Lower lobe of right lung (tissue), 2 donors: ENCODE measurements at regions not wholly inside any gene's neighbourhood (a gene's known extent, or its start where the extent isn't known, plus 50 kb on each side); places are given as distances from the start of the nearest gene placed in this dataset.

Experiments
- ATAC-seq, 2 donors: fragments of 200-7000 bp; cut with Tn5 transposase; one replicate each; pipeline ENCODE4 v1.9.1; 2020 to 2022; ENCODE audit warnings: mild to moderate bottlenecking in 2 of 2, moderate library complexity in 2 of 2
- DNase-seq: peaks from one replicate; pipeline ENCODE4 v3.0.0-alpha.2; 2020
- H3K27ac ChIP-seq: fragments of 200-600 bp; one replicate; pipeline ENCODE4 v1.8.0; 2022
- H3K27me3 ChIP-seq: fragments of 200-600 bp; one replicate; pipeline ENCODE4 v1.8.0; 2022; ENCODE audit warnings: low read depth
- H3K36me3 ChIP-seq: fragments of 200-600 bp; one replicate; pipeline ENCODE4 v1.8.0; 2022; ENCODE audit warnings: mild to moderate bottlenecking
- H3K4me1 ChIP-seq: fragments of 200-600 bp; one replicate; pipeline ENCODE4 v1.8.0; 2022
- H3K4me3 ChIP-seq: fragments of 200-600 bp; one replicate; pipeline ENCODE4 v1.8.0; 2022; ENCODE audit warnings: mild to moderate bottlenecking
- H3K9me3 ChIP-seq: fragments of 200-600 bp; one replicate; pipeline ENCODE4 v1.8.0; 2022
- intact Hi-C: fragments of 100-400 bp; cut with DNase I; formaldehyde crosslinking; loops from one replicate; pipeline ENCODE4 v1.11.0; 2022
- TF ChIP-seq, protein P1 (sequence below): fragments of 200-600 bp; IDR thresholded peaks from one replicate; pipeline ENCODE4 v1.8.0; 2022; ENCODE audit warnings: antibody characterized with exemption, mild to moderate bottlenecking
- donor health status: DM: no; HTN: yes; CAD: no; lungs with severe emphysema.

DNA sequence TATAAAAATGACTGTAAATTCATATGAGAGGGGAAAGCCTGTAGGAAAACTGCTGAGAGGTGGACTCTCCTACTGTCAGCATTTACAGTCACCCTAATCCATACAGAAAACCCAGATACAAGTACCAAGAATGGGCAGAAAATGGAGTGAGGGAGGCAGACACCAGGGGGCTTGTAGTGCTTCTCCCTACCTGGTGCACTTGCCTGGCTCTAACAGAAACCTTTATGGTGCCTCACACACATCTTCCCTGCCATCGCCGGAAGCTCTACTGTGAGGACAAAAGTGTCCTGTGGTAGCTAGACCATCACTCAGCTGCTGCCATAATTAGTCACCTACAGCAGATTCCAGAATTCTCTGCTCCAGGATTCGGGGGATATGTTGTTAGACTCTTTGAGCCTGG lies 441.3 kb downstream of the TFAP2B start:
- Histone ChIP-seq H3K27me3 (no peaks in the 10 kb centered on the region), H3K4me3 (no peak overlapping the region), H3K9me3 (no peaks in the 10 kb centered on the region), H3K27ac (no peak overlapping the region), H3K36me3 (no peaks in the 10 kb centered on the region), H3K4me1 (no peaks in the 10 kb centered on the region)
- no peak for ATAC-seq
- no peak for DNase-seq
- TF ChIP-seq, protein P1, sequence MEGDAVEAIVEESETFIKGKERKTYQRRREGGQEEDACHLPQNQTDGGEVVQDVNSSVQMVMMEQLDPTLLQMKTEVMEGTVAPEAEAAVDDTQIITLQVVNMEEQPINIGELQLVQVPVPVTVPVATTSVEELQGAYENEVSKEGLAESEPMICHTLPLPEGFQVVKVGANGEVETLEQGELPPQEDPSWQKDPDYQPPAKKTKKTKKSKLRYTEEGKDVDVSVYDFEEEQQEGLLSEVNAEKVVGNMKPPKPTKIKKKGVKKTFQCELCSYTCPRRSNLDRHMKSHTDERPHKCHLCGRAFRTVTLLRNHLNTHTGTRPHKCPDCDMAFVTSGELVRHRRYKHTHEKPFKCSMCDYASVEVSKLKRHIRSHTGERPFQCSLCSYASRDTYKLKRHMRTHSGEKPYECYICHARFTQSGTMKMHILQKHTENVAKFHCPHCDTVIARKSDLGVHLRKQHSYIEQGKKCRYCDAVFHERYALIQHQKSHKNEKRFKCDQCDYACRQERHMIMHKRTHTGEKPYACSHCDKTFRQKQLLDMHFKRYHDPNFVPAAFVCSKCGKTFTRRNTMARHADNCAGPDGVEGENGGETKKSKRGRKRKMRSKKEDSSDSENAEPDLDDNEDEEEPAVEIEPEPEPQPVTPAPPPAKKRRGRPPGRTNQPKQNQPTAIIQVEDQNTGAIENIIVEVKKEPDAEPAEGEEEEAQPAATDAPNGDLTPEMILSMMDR: no peak
- intact Hi-C loops: no loop called here

DNA sequence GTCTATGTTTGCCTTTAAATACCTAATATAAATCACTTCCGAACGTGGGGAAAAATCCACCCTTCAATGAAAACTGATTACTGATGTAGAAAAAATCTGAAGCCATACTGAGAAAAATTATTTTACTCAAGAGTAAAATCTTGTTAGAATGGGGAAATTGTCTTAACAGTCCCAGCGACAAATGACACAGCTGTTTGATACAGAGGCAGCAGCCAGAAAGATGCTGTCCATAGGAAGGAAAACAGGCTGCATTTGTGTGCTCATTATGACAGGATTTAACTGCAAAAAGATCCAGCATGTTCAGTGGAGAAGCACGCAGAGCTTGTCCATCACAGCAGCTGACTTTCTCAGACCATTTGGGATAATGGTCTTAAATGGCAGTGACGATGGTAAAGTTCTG lies 443.0 kb downstream of the TFAP2B start:
- intact Hi-C loops: no loop called here
- no peaks in the 10 kb centered on the region for H3K27me3 ChIP-seq
- no peak for ATAC-seq

DNA sequence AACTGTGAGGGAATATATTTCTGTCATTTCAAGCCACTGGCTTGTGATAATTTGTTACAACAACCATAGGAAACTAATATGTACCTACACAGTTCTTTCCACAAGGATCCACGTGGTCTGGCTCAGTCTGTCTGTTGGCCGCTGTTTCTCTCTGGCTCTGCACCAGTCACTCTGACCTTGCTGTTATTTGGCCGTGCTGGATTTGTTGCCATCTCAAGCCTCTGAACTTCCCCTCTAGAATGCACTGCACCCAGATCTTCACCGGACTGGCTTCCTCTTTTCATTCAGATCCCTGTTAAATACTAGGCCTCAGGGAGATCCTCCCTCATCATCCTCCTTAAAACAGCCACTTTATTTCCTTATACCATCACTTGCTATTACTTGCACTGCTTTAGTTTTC lies 446.8 kb downstream of the TFAP2B start:
- ATAC-seq: peak in 1 of 2 donors; percentile 52
- H3K36me3 ChIP-seq: no peaks in the 10 kb centered on the region
- intact Hi-C loops: no loop called here
- TF ChIP-seq, protein P1: no peak
- H3K4me1 ChIP-seq: no peaks in the 10 kb centered on the region
- H3K27me3 ChIP-seq: no peaks in the 10 kb centered on the region
- H3K9me3 ChIP-seq: no peaks in the 10 kb centered on the region
- DNase-seq: no peak
- no peak overlapping the region for H3K4me3 ChIP-seq
- no peak overlapping the region for H3K27ac ChIP-seq

More for the DNA sequence above, 443.0 kb downstream of the TFAP2B start:
- Histone ChIP-seq H3K36me3 (no peaks in the 10 kb centered on the region), H3K27ac (no peak overlapping the region), H3K9me3 (no peaks in the 10 kb centered on the region), H3K4me1 (no peaks in the 10 kb centered on the region), H3K4me3 (no peak overlapping the region)
- TF ChIP-seq, protein P1: no peak
- no peak for DNase-seq

DNA sequence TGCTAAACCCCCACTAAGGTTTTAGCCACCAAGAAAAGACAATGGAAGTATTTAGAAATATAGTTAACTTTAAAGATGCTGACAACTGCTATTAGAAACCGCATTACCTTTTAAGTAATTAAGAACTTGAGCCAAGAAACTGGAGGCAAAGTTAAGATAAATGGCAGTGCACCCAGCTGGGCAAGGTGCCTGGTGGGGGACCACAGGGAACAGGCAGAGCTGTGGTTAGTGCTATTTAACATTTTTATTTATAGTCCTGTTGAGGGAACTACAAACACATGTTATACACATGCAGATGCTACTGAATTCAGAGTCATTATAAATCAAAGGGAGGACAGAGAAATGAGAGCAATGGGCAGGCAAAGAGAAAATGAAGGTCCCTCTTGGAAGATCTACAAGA lies 447.9 kb downstream of the TFAP2B start:
- Histone ChIP-seq H3K36me3 (no peaks in the 10 kb centered on the region), H3K27ac (no peak overlapping the region), H3K27me3 (no peaks in the 10 kb centered on the region), H3K9me3 (no peaks in the 10 kb centered on the region), H3K4me3 (no peak overlapping the region), H3K4me1 (no peaks in the 10 kb centered on the region)
- intact Hi-C loops: no loop called here
- TF ChIP-seq, protein P1: no peak
- ATAC-seq (no peak), DNase-seq (no peak)

DNA sequence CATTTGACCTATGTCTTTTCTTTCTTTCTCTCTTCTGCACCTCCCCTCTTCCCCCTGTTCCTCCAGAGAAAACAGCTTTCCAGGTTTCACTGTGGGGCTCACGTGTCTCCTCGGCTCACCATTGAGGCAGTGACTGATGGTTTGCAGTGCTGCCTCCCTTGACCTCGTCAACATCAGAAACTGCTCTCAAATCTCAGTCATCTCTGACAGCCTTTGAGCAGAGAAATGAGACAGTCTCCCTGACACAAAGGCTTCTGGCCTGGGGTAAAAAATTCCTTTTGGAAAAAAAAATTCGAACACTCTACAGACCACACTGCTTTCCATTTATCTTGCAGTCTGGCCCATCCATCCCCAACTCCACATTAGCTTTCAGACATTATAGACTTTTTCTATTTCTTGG lies 450.0 kb downstream of the TFAP2B start:
- intact Hi-C loops: no loop called here
- ATAC-seq (no peak), DNase-seq (no peak)
- no peak overlapping the region for H3K4me3 ChIP-seq
- no peaks in the 10 kb centered on the region for H3K9me3 ChIP-seq
- no peaks in the 10 kb centered on the region for H3K27me3 ChIP-seq
- H3K4me1 ChIP-seq: peaks cover 7% of the 10 kb centered on the region
- no peak overlapping the region for H3K27ac ChIP-seq
- TF ChIP-seq, protein P1: no peak
- H3K36me3 ChIP-seq: no peaks in the 10 kb centered on the region

DNA sequence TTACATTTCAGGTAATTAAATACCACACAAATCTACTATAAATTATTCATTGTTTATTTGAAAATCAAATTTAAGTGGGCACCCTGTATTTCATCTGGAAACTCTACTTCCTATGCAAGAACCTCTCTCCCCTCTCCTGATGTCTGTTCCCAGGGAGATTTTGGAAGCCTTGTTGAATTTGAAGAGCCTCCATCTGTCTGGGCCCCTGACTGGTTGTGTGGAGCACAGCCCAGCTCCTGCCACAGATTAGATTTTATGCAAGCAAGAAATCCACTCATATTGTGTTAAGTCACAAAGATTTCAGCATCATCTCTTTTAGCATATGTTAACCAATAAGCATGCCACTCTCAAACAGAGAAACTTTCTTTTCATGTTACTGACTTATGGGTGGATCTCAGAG lies 451.2 kb downstream of the TFAP2B start:
- H3K27me3 ChIP-seq: no peaks in the 10 kb centered on the region
- no peak overlapping the region for H3K4me3 ChIP-seq
- DNase-seq (no peak), ATAC-seq (no peak)
- intact Hi-C loops: no loop called here
- TF ChIP-seq, protein P1: no peak
- H3K4me1 ChIP-seq: peaks cover 7% of the 10 kb centered on the region
- H3K27ac ChIP-seq: no peak overlapping the region
- no peaks in the 10 kb centered on the region for H3K9me3 ChIP-seq
- H3K36me3 ChIP-seq: no peaks in the 10 kb centered on the region
